Endothelial cell of umbilical vein (primary cell): ENCODE measurements at regions not wholly inside any gene's neighbourhood (a gene's known extent, or its start where the extent isn't known, plus 50 kb on each side); places are given as distances from the start of the nearest gene placed in this dataset.

Experiments
- EZH2 ChIP-seq: IDR thresholded peaks from 2 replicates; pipeline ENCODE4 v1.6.1; 2012; ENCODE audit warnings: borderline replicate concordance, low read depth, mild to moderate bottlenecking, moderate library complexity, low read length, inconsistent platforms; ENCODE audit not compliant: severe bottlenecking
- POLR2A ChIP-seq: IDR thresholded peaks from 2 replicates; pipeline ENCODE4 v1.6.1; 2012; ENCODE audit warnings: low read depth, mild to moderate bottlenecking, control low read depth, low read length
- TF ChIP-seq, protein P1 (sequence below), 2 donors: IDR thresholded peaks; 1 replicate in 1 of 2; 2 replicates in 1 of 2; pipeline ENCODE4 v1.5.1; 2011; ENCODE audit warnings: low read length in 2 of 2, mild to moderate bottlenecking in 2 of 2, moderate library complexity in 2 of 2, control low read depth in 1 of 2, inconsistent platforms in 1 of 2, low read depth in 1 of 2; ENCODE audit not compliant: insufficient read depth in 1 of 2; ENCODE audit errors: extremely low read depth in 1 of 2
- TF ChIP-seq, protein P2 (sequence below): IDR thresholded peaks from 2 replicates; pipeline ENCODE4 v1.6.1; 2011; ENCODE audit not compliant: insufficient read depth, insufficient read length

DNA sequence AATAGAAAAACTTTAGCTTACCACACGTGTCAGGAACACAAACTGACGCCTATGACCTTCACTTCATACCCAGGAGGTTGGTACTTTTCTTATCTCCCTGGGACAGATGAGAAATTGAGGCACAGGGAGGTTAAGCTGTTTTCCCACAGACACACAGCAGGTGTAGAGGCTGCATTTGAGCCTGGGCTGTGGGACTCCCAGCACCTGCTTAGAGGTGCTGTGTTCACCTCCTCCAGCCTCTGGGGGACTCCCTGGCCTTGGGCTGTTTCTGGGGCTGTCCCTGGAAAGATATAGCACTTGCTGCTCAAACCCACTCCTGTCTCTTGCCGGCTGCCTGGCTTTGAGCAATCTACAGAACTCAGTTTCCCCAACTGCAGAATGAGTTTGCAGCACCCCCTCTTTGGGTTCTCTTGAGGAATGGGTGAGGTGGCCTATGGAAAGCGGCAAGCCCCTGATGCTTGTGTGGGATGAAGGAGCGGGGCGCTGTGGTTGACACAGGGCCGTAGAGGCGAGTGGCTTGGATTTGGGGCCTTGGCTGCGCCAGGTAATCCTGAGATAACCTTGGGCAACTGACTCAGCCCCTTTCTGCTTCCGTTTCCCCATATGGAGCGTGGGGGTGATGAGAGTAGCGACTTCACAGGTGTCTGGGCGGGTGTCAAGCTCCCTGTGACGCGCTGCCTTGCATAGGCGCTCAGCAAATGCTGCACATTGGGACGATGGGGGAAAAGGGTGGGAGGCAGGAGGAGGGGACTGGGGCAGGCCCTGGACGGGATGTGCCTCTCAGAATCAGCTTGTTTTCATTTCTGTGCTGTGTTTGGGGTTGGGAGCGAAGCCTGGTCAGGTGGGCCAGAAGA is 104.5 kb upstream of the CIBAR2 start:
- TF ChIP-seq, protein P1, sequence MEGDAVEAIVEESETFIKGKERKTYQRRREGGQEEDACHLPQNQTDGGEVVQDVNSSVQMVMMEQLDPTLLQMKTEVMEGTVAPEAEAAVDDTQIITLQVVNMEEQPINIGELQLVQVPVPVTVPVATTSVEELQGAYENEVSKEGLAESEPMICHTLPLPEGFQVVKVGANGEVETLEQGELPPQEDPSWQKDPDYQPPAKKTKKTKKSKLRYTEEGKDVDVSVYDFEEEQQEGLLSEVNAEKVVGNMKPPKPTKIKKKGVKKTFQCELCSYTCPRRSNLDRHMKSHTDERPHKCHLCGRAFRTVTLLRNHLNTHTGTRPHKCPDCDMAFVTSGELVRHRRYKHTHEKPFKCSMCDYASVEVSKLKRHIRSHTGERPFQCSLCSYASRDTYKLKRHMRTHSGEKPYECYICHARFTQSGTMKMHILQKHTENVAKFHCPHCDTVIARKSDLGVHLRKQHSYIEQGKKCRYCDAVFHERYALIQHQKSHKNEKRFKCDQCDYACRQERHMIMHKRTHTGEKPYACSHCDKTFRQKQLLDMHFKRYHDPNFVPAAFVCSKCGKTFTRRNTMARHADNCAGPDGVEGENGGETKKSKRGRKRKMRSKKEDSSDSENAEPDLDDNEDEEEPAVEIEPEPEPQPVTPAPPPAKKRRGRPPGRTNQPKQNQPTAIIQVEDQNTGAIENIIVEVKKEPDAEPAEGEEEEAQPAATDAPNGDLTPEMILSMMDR (IDR thresholded peaks at IDR 0.05; ENCODE audit: extremely low read depth in 1 of 2, insufficient read depth in 1 of 2, low read depth in 1 of 2, low read length in 2 of 2), result no peak
- TF ChIP-seq POLR2A (no peak), EZH2 (no peak)
- TF ChIP-seq, protein P2, sequence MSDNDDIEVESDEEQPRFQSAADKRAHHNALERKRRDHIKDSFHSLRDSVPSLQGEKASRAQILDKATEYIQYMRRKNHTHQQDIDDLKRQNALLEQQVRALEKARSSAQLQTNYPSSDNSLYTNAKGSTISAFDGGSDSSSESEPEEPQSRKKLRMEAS, result no peak
